GM12892 (cell line): ENCODE measurements at regions not wholly inside any gene's neighbourhood (a gene's known extent, or its start where the extent isn't known, plus 50 kb on each side); places are given as distances from the start of the nearest gene placed in this dataset.

Experiments
- DNase-seq: peaks from one replicate; pipeline ENCODE4 v3.0.0; 2011; ENCODE audit not compliant: insufficient read length
- FAIRE-seq: peaks from 2 replicates; lab custom pipeline; 2011; peaks lifted over from hg19 to GRCh38; lab: Jason Lieb, UNC
- POLR2A ChIP-seq: IDR thresholded peaks from 2 replicates; pipeline ENCODE4 v1.6.1; 2011; ENCODE audit warnings: low read depth, low read length, control low read depth
- POLR2AphosphoS5 ChIP-seq: IDR thresholded peaks from 2 replicates; pipeline ENCODE4 v1.6.1; 2011; ENCODE audit warnings: low read depth, low read length, control low read depth
- TAF1 ChIP-seq: IDR thresholded peaks from 2 replicates; pipeline ENCODE4 v1.6.1; 2011; ENCODE audit warnings: low read depth, mild to moderate bottlenecking, control low read depth, low read length, borderline replicate concordance

- TF ChIP-seq POLR2A, result no peak
- FAIRE-seq, result no peak
- no peak for DNase-seq
These were observed 1199.9 kb downstream of the SI start for GRCh38 chr3:163878396-163878795.

- TF ChIP-seq POLR2AphosphoS5 (no peak), TAF1 (no peak), POLR2A (no peak)
- FAIRE-seq, result no peak
- DNase-seq, result no peak
These were observed 1200.5 kb downstream of the SI start for GRCh38 chr3:163877805-163878204.

- no peak for TF ChIP-seq TAF1
- TF ChIP-seq POLR2AphosphoS5, result no peak
- no peak for TF ChIP-seq POLR2A
- DNase-seq (no peak), FAIRE-seq (no peak)
These were observed 1215.2 kb downstream of the SI start for GRCh38 chr3:163863146-163863545.

GRCh38 chr3:163852233-163852632 is 1226.1 kb downstream of the SI start:
- DNase-seq, result no peak
- TF ChIP-seq TAF1 (no peak), POLR2AphosphoS5 (no peak), POLR2A (no peak)
- no peak for FAIRE-seq

GRCh38 chr3:163838769-163839168 is 1239.5 kb downstream of the SI start:
- TF ChIP-seq POLR2A, result no peak
- no peak for TF ChIP-seq POLR2AphosphoS5
- TF ChIP-seq TAF1, result no peak
- DNase-seq (no peak), FAIRE-seq (no peak)

- FAIRE-seq, result no peak
- DNase-seq, result no peak
- no peak for TF ChIP-seq TAF1
- no peak for TF ChIP-seq POLR2A
- no peak for TF ChIP-seq POLR2AphosphoS5
These were observed 1245.7 kb downstream of the SI start for GRCh38 chr3:163832547-163832946.

- DNase-seq (no peak), FAIRE-seq (no peak)
- TF ChIP-seq POLR2AphosphoS5 (no peak), POLR2A (no peak), TAF1 (no peak)
These were observed 1256.5 kb downstream of the SI start for GRCh38 chr3:163821841-163822240.

- DNase-seq (no peak), FAIRE-seq (no peak)
- TF ChIP-seq POLR2AphosphoS5 (no peak), TAF1 (no peak), POLR2A (no peak)
These were observed 1261.3 kb downstream of the SI start for GRCh38 chr3:163817015-163817414.

- no peak for TF ChIP-seq POLR2A
- no peak for TF ChIP-seq POLR2AphosphoS5
- TF ChIP-seq TAF1, result no peak
These were observed 1264.4 kb downstream of the SI start for GRCh38 chr3:163813935-163814334.

GRCh38 chr3:163812006-163812405 is 1266.3 kb downstream of the SI start:
- TF ChIP-seq POLR2A (no peak), TAF1 (no peak), POLR2AphosphoS5 (no peak)
- no peak for FAIRE-seq

More at GRCh38 chr3:163813935-163814334, 1264.4 kb downstream of the SI start:
- DNase-seq, result no peak
- no peak for FAIRE-seq

GRCh38 chr3:163809540-163809993 is 1268.7 kb downstream of the SI start:
- DNase-seq, result no peak
- TF ChIP-seq POLR2AphosphoS5 (no peak), TAF1 (no peak), POLR2A (no peak)
- no peak for FAIRE-seq

More at GRCh38 chr3:163812006-163812405, 1266.3 kb downstream of the SI start:
- no peak for DNase-seq

GRCh38 chr3:163786416-163786815 is 1291.9 kb downstream of the SI start:
- TF ChIP-seq POLR2A (no peak), TAF1 (no peak), POLR2AphosphoS5 (no peak)
- DNase-seq (no peak), FAIRE-seq (no peak)

GRCh38 chr3:163785693-163786092 is 1292.6 kb downstream of the SI start:
- no peak for TF ChIP-seq POLR2AphosphoS5
- no peak for TF ChIP-seq POLR2A
- TF ChIP-seq TAF1, result no peak
- FAIRE-seq (no peak), DNase-seq (no peak)
